GM21381 (cell line): ENCODE measurements at regions not wholly inside any gene's neighbourhood (a gene's known extent, or its start where the extent isn't known, plus 50 kb on each side); places are given as distances from the start of the nearest gene placed in this dataset.

ENCODE experiments used
- ATAC-seq: cut with Tn5 transposase; IDR thresholded peaks from one replicate; pipeline ENCODE4 v1.9.1; 2021; ENCODE audit warnings: mild to moderate bottlenecking, moderate library complexity; ENCODE audit not compliant: unreplicated experiment

DNA sequence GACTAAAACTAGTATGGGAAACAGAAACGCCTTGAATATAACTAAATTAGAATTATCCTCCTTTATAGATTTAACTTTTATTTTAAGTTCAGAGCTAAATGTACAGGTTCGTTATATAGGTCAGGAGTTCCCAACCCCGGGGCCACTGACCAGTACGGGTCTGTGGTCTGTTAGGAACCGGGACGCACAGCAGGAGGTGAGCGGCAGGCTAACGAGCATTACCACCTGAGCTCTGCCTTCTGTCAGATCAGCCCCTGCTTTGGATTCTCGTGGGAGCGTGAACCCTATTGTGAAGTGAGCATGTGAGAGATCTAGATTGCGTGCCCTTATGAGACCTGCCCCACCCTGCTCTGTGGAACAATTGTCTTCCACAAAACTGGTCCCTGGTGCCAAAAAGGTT, 51.0 kb downstream of the FAT4 start:
- no peak for ATAC-seq

DNA sequence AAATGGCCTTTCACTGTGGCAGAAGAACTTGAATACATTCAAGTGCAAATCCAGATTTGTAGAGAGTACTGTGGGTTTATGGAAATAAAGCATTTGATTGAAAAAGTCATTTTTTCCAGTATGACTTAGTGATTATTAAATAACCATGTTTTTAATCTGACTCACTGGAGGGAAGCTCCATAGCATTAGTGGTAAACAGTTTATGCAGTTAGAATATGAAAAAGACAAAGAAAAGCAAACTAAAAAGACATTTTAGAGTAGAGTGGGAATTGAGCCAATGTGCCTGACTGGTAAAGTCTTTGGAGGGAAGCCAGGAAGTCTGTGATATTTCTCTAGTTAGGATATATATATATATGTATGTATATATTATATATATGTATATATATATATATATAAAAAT, 53.4 kb downstream of the FAT4 start:
- no peak for ATAC-seq

DNA sequence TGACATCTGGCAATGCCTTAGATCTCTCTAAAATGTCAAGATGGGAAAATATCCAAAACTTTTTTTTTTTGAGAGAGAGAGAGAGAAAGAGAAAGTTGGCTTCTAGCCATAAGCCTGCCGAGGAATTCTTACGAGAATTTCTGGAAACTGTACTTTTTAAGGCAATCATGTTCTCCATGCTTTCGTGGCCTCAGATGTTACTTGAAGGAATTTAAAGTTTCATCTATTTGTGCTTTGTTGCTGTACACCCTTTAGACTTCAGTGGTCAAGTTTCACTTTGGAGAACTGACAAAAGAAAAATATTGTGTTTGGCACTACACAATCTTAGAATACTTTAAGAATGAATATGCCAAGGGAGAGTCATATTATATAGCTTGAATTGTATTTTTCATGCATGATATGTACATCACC, 53.9 kb downstream of the FAT4 start:
- ATAC-seq: no peak

DNA sequence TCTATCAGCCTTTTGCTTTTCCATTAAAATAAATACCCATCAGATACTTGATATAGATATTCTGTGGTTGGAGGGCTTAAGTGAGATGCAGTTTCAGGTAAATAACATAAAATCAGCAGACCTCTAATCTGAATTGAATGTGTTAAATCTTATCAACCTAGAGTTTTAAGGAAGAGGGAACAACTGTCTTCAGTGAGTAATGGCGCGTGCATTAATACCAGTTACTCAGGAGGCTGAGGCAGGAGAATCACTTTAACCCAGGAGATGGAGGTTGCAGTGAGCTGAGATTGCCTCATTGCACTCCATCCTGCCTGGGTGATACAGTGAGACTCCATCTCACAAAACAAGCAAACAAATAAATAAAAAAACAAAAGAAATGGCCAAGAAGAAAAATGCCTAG, 54.3 kb downstream of the FAT4 start:
- ATAC-seq: no peak

DNA sequence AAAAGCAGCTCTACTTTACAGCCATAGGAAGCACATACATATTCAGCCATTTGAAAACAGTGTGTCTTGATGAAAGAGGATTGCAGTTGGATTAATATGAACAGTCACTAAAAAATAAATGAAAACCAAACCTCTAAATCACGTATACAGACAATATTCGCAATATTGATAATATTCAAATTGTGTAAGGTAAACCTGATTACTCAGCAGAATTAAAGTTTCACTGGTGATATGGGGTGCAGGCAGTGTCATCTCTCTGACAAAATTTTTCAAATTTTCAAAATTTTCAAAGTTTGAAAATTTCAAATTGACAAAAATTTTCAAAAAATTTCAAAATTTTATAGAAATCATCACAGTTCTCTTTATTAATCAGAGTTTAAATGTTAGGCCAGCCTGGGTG, 55.7 kb downstream of the FAT4 start:
- no peak for ATAC-seq

DNA sequence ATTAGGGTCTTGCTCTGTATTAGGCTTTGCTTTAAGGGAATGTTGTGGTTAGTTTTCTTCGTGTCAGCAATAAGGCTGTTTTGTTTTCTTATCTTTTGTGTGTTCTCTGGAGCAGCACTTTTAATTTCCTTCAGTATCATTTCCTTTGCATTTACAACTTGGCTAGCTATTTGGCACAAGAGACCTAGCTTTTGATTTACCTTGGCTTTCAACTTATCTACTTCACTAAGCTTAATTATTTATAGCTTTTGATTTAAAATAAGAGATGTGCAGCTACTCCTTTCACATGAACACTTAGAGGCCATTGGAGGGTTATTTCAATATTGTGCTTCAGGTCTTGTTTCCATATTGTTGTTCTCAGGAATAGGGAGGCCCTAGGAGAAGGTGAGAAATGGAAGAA, 68.2 kb downstream of the FAT4 start:
- no peak for ATAC-seq

DNA sequence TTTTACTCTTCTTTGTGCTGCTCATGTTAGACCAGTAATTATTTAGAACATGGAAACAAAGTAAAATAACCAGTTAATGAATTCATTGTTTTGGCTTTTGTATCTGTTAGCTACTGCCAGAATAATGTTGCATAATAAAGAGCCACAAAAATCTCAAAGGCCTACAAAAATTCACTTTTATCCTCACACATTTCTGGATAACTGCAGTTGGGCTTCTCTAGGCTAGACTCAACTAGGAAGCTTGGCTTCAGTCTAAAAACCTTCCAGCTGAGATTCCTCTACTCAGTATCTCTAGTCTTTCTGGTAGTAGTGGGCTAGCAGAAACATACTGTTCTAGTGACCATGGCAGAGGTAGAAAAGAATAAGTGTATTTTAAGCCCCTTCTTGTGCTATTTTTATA, 73.0 kb downstream of the FAT4 start:
- no peak for ATAC-seq

DNA sequence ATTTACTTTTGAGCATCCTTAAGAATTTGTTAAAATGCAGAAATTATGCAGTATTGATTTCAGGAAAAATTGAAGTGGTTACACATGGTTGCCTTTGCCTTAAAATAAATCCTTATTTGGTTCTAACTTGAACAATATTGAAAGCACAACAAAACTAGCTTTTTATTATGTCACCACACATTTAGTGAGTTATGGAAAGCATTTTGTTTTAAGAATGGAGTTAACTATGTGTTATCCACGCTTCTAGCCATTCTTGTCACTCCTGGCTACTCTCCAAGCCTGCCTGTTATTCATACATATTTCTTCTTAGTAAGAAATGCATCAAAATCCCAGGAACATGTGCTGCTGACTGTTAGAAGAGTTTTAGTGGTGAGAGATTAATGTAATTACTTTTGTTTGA, 73.9 kb downstream of the FAT4 start:
- no peak for ATAC-seq

DNA sequence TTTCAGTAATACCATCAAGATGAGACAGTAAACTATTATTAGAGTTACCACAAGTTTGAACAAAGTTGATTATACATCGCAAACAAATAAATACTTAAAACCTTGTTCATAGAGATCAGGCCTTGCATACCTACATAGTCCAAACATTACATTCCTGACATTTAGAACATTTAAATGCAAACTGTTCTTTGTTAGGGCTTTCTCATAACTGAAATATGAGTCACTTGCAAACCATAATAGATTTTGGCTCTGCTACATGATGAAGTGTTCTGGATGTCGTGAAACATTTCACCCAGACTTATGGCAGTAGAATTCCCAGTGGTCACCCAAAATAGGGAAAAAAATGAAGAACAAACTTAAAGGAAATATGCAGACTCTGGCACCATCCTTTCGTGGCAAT, 75.0 kb downstream of the FAT4 start:
- ATAC-seq: no peak

DNA sequence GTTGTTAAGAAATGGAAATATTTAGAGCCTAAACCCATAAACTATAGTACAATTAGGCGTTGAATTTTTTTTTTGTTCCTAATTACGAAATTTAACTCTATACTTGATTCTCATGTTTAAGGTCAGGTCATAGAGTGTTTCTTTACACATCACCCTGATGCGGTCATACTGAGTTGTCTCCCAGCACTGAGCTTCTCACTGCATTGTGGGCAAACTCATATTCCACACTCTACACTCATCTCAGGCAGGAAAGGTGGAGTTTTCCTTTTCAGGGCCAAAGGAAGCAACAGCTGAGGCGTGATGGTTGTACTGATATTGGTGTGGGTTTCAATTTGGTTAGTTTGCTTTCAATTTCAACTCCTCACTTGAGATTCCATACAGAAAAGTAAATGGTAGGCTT, 75.4 kb downstream of the FAT4 start:
- ATAC-seq: no peak

DNA sequence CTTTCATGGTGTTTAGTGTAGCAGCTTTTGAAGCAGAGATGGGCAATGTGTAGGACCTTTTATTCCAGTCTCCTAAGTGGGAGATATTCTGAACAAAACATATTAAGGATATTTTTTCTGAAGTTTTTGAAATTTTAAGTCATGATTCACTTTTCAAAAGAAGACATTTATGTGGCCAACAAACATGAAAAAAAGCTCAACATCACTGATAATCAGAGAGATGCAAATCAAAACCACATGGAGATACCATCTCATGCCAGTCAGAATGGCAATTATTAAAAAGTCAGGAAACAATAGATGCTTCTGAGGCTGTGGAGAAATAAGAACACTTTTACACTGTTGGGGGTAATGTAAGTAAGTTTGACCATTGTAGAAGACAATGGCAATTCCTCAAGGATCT, 76.0 kb downstream of the FAT4 start:
- ATAC-seq: no peak

DNA sequence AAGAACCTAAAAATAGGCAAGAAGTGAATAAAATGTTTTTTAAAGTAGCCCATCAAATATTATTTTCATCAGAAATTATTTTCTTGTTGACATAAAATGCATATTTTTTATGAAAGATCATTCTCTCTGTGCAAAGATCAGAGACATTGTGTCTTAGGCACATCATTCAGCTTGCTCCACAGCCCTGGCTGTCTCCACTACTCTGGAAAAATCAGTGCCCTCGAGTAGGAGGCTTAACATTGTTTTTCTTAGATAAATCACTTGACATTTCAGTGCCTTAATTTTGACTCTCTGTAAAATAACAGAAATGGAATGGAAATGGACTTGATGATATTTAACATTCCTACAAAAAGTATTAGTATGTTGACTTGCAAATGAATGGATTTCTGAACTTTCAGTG, 77.9 kb downstream of the FAT4 start:
- no peak for ATAC-seq

DNA sequence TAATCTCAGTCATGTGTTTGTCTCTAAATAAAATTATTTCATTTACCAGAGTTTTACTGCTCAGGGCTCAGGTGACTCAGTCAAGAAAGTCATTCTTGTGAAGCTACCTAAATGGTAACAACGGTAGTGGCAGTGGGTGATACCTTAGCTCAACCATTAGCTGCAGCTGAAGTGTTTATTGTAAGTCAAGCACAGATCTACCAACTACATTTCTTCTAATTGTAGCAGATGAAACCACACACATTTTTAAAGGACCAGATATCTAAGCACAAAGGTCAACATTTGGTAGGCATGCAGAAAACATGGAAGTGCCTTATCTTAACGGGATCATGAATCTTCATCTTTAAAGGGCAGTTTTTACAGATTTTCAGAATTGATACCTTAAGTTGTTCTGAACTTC, 79.1 kb downstream of the FAT4 start:
- ATAC-seq: no peak

DNA sequence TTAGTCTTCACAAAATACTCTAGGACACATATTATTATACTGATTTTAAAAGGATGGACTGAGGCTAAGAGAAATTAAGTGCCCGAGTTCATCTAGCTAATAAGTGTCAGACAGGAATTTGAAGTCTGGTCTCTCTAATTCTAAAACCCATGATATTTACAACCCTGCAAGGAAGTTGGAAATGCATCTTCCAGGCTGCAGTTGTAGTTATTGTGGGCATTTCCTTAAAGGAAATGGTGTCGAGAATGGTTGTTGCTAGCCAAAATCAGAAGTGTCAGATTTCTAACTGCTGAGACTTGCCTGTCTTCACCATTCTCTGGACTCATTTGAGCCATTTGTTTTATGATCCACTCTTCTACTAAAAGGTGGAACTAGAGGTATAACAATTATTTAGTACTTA, 82.5 kb downstream of the FAT4 start:
- ATAC-seq: no peak

DNA sequence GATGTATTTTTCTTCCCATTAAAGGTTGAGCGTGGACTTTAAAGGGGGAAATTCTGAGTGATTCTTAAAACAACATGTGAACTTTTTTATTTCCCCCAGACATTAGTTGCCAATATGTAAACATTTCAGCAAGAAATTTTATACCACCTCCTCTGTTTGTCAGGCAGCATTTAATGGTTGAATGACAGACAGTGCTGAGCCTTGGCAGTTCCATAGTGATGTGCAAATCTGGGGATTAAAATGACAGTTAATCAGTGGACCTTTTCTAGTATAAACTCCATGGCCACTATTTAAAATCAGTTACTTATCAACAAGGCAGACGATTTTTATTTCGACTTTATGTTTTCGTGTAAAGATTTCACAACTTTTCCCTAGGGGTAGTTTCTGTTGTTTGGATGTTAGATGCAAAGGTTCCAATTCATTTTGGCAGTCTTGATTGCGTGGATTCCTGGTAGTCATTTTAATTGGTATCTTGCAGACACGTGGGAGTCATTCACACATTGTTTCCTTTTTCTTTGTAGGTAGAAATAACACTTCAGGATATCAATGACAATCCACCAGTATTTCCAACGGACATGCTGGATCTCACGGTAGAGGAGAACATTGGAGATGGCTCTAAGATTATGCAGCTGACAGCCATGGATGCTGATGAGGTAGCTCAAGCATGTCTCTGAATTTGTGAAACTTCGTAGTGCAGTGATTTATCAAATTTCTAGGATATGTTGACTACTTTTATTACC, 83.7 kb downstream of the FAT4 start:
- ATAC-seq: no peak

DNA sequence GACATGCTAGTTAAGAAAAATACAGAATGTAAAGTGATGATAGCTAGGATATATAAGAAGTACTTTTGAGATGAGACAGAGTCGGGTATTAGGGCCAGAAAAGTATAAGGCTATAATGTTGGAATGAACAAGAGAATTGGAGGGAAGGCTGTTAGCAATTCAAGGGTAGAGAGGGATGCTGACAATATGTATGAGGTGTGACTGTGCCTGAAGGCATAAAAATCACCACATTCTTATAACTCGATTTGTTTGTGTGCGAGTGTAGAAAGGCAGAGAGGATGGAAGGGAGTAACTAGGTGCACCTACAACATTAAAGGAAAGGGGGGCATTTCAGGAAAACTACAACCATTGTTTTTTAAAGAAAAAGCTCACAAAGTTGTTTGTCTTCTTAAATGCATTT, 86.0 kb downstream of the FAT4 start:
- no peak for ATAC-seq

DNA sequence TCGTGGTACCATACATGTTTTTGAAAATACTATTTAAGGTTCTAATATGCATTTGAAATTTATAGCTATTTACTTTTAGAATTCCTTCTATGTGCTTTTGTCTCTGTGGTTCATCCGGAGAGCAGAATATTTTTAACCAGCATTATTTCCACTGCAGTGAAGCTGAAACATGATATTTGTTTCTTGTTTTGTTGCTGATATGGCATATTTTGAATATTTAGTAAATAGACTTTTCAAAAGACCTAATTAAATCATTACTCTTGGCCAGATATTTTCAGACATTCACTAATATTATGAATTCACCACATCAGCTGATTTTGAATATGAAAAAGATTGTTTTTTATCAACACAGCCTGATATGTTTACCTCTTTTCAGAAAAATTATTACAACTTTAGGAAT, 87.0 kb downstream of the FAT4 start:
- no peak for ATAC-seq

DNA sequence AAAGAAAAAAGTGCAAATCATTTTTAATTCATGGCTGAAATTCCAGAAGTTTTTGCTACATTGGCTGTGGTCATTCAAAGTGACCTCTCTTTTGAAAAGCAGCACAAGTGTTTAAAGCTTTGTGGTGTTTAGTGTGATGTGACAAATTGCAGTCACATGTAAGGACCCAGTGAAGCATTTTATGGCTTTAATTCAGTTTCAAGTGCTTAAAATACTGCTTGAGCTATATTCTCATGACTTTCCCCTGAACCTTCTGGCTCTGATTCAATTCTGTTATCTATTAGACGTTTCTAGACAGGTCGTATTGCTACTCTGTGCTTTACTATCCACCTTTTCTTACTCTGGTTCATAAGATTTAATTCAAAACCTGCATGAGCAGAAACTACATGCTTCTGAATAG, 105.8 kb downstream of the FAT4 start:
- no peak for ATAC-seq

DNA sequence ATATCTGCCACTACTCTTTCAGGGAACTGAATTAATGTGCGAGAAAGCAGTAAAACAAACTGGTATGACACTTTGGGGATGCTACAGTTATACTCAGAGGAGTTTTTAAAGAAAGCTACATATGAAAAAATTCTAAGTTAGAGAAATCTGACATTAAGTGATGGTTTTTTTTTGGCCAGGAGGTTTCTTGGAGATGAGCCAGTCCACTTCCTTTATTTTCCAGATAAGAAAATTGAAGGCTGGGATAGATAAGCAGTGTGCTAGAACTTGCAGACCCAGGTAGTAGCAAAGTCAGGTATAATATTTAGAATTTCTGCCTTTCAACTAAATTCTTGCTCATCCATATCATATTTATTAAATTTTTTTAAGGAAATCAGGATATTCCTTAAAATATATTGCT, 106.8 kb downstream of the FAT4 start:
- no peak for ATAC-seq

DNA sequence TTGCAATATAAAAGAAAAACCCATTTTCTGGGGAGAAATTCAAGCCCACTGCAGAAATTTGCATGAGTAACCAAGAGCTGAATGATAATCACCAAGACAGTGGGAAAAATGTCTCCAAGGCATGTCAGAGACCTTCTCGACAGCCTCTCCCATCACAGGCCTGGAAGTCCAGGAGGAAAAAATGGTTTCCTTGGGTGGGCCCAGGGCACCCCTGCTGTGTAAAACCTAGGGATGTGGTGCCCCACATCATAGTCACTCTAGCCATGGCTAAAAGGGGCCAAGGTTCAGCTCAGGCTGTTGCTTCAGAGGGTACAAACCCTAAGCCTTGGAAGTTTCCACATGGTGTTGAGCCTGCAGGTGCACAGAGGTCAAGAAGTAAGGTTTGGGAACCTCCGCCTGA, 108.4 kb downstream of the FAT4 start:
- ATAC-seq: no peak

DNA sequence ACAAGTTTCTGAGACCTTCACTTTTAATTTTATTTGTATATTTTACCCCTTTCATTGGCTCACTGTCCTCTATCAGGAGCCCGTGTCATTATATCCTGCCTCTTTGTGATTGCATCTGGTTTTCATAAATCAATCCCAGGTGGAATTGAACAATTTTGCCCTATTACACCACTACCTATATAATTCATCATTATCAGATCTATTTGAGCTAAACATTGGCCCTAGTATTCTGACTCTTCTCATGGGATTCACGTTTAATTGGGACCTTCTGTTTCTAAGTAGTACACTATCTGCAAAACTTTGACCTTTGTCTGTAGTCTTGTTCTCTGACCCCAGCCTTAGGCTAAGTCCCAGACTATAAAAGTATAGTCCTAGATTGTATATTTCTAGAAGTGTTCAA, 114.1 kb downstream of the FAT4 start:
- ATAC-seq: no peak

DNA sequence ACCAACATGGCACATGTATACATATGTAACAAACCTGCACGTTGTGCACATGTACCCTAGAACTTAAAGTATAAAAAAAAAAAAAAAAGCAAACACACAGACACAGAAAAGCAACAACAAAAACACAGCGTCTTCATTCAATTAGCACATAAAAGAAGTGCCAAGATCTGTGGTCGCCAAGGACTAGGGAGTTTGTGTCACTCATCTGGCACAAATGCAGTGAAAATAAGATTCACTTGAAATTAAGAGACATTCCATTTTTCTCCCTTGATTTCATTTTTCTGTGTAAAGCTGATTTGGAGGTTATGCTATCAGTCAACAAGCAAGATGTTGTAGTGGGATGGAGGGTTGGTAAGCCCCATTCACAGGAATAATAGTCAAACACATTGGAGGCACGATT, 115.3 kb downstream of the FAT4 start:
- no peak for ATAC-seq

DNA sequence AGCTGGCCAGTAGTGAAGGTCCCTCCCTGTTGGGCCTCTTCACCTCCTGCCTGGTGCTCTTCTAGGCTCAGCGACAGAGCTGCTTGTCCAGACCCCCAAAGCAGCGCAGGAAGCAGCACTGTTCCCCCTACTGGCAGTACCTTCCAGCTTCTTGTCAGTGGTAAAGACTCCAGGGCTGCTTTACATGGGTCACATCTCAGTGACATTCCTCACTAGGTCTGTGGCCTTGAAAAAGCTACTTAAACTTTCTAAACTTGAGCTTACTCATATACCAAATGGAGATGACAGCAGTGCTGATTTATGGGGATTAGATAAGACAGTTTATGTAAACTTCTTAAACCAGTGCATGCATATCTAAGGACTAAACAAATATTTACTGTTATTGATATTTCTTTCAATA, 117.3 kb downstream of the FAT4 start:
- ATAC-seq: no peak

DNA sequence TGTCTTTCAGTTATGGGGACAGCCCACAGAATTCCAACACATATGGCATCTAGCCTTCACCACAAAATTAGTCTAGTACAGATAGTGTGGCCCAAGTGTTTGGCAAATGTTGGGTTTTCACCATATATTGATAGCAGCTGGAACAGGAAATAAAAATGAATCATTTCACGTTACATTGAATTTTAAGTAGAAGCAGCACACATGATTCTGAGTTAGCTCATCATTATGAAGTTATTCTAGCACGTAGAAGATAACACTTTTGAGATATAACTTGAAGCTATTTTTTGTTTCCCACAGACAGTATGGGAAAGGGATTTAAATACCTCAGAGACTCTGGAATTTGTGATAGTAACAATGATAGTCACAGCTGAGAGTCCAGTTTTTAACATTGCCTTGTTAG, 118.7 kb downstream of the FAT4 start:
- no peak for ATAC-seq
